ENCODE measurements at regions not wholly inside any gene's neighbourhood (a gene's known extent, or its start where the extent isn't known, plus 50 kb on each side); places are given as distances from the start of the nearest gene placed in this dataset.
"Not testable (repeated sequence)": the region's sequence is repeated elsewhere in the genome, so short reads cannot be mapped to it uniquely, and the experiment has no call there.

DNA sequence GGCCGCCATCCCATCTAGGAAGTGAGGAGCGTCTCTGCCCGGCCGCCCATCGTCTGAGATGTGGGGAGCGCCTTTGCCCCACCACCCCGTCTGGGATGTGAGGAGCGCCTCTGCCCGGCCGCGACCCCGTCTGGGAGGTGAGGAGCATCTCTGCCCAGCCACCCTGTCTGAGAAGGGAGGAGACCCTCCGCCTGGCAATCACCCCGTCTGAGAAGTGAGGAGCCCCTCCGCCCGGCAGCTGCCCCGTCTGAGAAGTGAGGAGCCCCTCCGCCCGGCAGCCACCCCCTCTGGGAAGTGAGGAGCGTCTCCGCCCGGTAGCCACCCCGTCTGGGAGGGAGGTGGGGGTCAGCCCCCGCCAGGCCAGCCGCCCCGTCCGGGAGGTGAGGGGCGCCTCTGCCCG, 194.2 kb upstream of the FBXL4 start:
- DNase-seq (ENCODE audit: low read depth) = not testable (repeated sequence)

DNA sequence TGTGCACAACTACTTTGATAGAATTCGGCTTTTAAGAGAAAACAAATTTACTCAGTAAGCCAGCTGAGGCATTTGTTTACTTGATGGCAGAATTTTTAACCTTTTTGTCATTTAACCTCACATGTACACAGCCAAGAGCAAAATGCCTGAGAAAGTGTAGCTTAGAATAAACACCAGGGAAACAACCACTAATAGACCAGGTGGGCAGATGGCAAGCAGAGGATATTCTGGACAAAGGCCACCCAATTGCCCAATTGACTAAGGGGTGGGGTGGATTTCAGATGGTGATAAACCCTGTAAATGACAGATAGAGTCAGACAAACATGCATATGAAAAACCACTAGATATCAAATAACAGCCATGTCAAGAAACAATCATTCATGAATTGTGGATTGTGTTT, 190.7 kb upstream of the FBXL4 start:
- no peak for DNase-seq (ENCODE audit: low read depth)

DNA sequence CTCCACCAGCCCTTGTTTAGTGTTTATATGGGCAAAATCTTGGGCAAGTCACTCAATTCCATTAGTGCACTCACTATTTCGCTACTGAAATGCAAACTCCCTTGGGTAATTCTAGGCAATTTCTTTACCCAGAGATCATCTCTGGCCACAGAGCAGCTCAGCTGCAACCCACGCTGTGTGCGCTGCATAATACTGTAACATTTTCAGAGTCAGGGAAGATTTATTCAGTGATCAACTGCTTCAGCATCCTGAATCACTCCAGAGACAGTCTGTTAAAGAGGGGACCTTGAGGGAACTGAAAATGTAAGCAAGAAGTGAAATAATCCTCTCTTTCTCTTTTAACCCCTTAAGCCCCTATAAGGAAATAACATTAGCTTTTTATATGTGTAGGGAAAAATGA, 189.6 kb upstream of the FBXL4 start:
- DNase-seq (ENCODE audit: low read depth) = no peak

DNA sequence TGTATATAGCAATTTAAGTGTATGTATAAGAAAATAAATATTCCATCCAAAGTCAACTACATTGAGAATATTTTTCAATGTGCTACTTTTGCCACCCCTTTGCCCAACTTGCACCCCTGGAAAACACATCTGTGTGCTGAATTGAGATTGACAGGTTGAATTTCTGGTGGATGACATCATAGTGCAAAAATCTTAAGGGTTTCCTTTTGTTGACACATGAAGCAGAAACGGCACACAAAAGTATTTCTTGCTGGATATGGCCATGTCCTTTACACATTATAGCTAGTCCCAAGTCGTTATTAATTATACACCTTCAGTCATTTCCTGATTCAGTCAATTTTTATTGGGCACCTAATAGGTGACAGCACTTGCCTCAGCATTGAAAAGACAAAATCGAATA, 188.7 kb upstream of the FBXL4 start:
- DNase-seq (ENCODE audit: low read depth) = no peak

DNA sequence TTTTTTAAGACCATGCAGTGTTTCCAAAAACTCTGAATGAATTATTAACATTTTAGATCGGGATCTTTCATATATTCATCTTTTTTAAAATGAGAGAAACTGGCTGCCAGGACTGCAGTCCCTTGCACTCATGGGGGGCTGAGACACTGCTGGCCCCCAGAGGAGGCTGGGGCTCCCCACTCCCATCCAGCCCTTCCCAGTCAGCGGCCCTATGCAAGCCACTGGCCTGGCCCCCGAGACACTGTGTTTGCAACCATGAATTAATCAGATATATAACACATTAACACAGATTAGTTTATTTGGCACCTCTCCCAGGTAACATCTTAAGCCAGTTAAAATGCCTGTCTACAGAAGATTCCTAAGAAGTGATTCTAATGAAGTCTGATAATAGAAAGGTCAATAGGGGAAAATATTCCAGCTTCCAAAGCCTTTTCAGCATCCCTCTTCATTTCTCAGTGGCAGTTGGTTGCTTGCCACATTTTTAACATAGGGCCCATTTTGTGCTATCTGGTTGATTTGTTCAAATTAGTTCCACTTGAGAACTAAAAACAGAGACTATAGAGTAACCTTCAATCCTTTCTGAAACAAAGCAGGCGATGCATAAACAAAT, 184.4 kb upstream of the FBXL4 start:
- DNase-seq (ENCODE audit: low read depth) = no peak

DNA sequence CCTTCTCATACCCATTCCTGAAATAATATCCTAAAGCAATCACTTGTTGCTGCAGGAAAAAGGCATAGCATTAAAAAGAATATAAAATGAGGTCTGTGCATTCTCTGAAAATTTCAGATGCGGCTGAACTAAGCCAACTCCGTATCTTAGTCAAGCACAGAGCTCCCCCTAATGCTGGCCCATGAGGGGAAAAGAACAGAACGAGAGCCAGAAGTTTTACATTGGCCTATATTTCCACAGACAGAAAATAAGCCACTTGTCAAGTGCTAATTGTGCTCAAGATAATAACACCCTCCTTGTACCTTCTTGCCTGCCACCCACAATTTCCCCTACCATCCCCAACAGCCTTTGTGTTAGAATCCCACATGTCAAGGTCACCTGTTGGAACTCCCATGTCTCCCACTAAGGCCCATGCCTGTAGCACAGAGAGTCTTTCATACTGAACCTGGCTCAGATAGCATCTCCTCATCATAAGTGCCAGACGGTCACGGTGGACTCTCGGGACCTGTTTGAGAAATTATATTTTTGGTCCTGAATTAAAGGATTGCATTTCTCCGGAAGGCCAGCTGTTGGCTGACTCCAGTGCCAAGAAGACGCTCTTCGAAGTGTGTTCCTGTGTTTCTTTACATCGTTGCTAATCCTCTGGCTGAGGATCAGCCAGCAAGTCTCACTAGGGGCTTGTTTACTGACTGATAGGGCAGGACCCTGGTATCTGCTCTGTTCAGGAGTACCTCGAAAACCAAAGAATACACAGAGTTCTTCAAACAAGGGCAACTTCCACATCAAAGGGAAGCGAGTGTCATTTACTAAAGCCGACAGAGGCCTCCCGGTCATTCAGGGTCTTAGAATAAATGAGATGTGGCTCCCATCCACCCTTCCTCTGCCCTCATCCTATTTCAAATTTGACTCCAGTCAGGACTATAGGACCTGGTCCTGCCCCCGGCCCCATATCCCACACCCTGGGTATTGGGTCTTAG, 183.4 kb upstream of the FBXL4 start:
- DNase-seq (ENCODE audit: low read depth) = no peak

DNA sequence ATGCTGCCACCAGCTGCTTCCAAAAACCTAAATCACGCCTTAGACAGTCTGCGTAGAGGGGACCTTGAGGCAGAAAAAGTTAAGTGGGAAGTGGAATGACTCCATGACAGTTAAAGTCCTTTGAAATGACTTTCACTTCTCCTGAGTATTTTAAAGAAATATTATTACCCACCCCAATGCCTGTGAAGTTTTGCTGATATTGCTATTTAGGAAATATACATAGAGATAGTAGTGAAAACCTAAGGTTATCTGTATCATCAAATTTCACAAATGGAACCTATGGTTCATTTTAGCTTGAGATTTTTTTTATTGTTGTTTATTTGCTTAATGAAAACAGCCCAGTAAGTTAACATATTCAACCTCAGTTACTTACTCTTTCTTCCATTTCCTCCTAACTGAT, 182.1 kb upstream of the FBXL4 start:
- no peak for DNase-seq (ENCODE audit: low read depth)

DNA sequence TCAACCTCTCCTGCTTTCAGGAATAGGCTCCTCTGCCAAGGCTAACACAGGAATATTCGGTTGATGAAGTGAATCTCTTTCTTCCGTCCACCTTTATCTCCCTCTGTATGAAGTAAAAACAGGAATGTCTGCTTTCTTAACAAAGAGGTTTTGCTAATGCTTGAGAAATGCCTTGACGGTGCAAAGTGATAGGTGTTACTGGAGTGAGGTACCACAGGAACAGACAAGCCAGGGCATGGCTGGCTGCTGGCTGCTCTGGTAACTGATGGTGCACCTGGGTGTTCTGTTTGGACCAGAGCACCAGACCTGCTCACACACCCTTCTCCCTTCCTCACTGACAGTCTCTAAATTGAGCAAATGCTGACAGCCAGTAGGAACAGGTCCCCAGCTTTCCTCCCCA, 174.0 kb upstream of the FBXL4 start:
- DNase-seq (ENCODE audit: low read depth) = no peak

DNA sequence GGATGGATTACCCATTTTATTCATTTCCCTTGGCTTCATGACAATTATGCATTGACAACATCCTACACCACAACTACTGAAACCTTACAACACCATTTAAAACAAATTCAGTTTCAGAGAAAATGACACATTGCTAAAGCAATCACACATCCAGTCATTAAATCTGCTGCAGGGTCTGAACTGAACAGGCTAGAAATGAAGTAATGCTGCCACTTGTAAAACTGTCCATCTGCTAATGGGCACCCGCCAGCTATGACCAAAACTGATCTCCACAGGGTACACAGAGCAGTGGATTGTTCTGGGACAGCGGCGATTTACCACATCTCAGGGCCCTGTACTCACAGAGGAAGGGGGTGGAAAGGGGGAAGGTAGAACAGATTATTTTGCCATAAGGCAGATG, 172.9 kb upstream of the FBXL4 start:
- DNase-seq (ENCODE audit: low read depth) = no peak

DNA sequence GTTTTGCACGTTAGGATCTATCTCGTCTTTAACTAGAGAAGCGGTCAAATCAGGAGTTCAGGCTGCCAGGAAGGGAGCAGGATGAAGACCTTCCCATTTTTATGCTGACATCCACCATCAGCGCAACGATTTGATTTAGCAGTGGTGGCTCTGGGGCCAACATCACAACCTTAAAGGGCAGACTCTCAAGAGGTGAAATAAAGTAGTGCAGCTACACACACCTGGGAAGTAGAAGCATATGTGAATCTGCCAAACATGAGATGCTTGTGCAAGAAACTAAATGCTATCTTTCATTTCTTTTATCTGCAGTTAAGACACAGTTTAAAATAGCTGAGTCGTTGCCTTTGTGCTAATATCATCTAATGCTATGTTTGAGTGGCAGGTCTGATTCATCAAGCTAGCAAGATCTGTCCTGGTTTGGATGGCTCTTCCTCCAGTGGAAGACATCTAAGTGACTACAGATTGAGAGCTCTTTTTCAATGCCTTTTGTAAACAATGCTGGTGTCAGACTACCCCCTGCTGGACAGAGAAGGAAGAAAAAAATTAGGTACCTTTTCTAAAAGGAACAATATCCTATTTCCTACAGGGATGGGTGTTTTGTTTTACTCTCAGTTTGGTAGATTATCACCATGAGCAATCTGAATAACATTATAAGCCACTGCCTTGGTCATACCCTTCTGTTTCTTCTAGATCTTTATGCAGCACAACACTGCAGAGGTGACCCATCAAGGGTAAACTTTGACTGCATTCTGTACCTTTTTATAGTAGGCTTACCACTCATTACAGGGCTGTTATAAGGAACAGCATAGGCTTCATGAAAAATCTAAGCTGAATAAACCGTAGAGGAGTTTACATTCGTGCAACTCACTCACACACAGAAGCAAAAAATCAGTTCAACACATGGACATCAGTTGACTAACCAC, 171.6 kb upstream of the FBXL4 start:
- peak; percentile 58 for DNase-seq (ENCODE audit: low read depth)

DNA sequence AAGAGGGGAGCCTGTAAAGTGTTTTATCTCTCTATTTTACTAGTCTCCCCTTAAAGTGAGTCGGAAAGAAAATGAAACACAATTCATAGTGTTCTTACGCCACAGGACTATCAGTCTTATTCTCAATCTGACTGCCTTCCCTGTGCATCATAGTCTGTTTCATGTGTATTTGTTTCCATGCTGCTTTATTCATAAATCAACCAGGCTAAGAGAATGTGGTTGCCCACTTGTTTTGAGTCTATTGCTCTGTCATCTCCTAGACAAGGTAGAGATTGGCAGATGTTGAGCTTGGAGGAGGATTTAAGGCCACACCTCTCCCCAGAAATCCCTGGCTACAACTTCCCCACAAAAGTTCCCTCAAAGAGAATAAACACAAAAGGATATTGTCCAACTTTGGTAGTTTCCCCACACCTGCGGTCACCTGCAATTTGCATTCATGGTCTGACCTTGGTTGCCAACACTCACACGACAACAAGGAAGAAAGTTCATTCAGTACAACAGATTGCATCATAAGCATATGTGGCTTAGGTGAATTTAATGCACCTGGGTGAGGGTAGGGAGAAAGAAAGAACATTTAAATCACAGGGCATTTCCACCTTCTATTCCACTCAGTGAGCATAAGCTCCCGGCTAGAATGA, 167.1 kb upstream of the FBXL4 start:
- no peak for DNase-seq (ENCODE audit: low read depth)

DNA sequence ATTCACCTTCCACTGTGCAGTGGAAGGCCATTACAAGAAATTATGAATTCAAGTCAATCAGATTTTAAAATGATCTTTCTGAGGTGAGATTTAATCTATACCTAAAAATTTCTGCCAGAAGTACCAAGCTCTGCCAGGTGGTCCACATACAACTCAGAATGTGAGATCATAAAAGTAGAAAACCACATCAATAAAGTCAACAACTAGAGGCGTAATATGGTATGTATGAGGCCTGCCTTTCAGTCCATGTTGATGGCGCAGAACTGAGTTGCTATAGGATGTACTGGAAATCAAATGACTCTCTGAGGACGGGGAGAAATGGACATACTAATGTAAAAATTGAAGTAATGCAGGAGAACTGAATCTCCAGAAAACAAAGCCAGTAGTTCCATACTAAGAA, 163.8 kb upstream of the FBXL4 start:
- DNase-seq (ENCODE audit: low read depth) = no peak

DNA sequence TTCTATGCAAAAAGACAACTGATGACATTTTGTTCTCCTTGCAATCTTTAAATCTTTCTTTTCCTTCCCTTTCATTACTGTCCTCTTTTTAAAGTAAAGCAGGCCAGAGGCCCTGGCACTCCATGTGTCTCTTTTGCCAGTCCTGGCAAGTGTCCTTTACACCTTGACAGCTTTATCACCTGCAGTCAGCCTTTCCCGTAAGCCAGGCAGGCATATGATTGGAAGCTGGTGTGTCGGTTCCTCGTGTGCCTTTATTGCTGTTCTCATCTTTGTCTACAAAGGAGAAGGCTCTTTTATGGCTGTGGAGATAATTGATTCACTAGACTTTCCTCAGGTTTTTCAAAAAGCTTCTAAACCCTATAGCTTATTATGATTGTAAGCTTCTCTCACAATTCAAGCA, 162.3 kb upstream of the FBXL4 start:
- no peak for DNase-seq (ENCODE audit: low read depth)

DNA sequence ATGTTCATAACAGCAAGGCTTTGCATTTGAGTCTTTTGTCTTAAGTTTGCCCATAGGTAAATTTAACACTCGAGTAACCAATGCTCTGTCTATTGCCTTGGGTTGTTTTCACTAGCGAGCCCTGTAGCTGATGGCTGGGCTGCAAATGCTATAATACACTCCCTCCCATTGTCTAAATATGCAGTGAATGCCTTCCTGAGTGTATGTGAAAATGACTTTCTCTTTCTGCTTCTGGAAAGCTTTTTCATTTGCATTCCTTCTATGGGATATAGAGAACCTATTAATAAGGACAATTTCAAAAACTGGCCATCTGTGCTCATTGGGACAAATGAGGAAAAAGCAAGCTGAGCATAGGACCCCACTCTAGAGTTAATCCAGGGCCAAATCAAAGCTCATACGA, 156.5 kb upstream of the FBXL4 start:
- no peak for DNase-seq (ENCODE audit: low read depth)

DNA sequence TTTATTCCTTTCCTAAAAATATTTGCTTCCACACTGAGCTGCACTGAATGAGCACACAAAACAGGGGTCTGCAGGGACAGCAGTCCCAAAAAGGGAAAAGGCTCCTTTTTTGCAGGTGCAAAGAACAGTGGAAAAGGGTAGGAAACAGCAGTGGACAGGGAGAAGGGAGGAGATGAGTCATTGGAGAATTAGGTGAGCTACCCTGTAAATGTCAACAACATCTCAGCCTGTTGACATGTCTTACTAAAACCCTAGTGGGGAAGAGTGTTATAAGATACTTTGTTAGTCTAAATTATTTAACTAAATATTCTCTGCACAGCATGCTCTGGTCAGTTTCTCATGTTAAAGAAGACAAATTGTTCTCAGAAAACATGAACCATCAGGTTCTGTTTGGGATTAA, 151.5 kb upstream of the FBXL4 start:
- DNase-seq (ENCODE audit: low read depth) = no peak

DNA sequence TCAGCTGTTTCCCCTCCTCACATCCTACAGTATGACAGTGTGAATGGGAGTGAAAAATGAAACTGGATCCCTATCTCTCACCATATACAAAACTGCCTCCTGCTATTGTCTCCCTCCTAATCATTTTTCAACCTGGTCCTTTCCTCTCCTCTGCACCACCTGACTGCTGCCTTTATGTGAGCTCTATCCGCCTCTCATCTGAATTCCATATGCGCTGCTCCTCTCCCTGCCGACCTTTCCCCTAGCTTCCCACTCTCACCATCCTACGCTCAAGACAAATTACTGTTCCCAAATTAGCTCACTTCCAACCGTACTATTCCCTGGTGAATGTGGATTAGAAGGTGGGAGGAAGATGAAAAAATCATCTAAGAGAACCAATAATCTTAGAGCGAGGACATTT, 148.4 kb upstream of the FBXL4 start:
- DNase-seq (ENCODE audit: low read depth) = no peak

DNA sequence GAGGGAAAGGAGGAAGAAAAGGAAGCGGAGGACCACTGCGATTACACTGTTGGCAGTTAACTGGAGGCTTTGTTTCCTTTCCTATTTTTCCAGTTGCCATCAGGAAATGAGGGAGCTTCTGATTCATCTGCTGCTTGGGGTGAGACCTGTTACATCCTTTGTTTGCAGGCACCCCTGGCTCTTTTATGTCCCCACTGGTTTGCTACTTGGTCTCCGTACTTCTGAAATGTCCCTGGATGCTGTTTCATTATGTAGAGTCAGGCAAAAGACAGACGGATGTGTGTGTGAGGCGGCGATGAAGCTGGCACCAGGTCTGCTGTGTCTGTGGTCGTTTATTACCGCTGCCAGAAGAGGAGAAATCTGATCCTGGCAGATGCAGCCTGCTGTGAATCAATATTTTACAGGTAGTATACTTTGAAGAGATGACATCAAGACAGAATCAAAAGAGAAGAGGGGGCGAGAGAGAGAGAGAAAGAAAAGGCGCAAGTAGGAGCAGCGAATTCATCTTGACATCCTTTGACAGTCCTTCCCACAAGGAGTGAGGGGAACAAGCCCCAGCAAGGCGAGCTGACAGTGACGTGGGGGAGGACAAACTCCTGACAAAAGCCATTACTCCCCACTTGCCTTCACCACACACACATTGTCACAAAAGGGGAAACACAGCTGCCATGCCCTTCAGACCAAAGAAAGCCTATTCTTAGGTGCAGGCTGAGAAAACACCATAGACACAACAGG, 145.9 kb upstream of the FBXL4 start:
- DNase-seq (ENCODE audit: low read depth) = peak; percentile 42

DNA sequence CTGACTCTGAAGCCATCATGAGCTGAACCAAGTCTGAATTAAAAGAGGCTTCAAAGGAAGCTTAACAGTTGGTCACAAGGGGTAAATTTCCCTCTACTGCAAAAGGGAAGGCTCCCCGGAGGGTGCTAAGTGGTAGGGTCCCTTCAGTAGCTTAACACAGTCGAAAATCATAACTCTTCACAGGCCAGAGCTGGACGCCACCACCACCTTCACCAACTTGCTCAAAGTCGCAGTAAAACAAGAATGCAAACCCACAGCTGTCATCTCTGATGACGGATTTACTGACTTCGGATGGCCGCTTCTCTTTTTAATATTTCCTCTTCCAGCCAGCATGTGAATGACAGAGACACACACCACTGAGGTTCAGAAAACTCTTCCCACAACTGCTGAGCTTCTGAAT, 144.7 kb upstream of the FBXL4 start:
- no peak for DNase-seq (ENCODE audit: low read depth)

DNA sequence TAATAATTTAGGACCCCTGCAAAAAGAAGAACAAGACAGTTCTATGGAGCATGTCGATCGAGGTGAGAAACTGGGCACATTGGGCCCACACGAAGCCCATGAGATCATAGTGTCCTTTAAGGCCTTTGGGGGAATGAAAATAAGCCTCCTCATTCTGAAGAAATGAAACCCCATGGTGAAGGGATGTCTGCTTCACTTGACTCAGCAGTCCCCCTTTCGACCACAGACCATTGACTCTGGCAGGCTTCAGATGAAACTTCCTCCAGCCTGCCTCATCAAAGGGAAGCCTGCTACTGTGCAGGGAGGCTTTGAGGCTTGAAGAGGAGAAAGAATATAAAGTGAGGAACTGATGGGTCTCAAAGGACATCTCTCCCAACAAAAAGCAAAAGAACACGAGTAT, 144.2 kb upstream of the FBXL4 start:
- no peak for DNase-seq (ENCODE audit: low read depth)

DNA sequence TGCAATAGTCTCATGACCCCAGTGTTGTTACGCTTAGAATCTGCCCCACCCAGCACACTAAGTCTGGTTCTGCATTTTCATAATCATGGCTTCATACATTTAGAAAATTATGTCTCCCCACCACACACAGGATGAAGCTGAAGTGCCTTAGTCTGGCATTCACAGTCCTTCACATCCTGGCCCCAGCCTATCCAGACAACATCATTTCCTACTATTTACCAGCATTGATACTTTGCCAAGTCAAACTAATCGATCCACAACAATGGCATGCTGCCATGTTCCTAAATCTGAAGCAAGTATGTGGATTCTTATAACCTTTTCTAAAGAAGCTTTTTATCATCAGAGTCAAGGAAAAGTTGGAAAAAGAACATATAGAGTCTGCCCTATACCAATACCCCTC, 132.4 kb upstream of the FBXL4 start:
- DNase-seq (ENCODE audit: low read depth) = no peak

DNA sequence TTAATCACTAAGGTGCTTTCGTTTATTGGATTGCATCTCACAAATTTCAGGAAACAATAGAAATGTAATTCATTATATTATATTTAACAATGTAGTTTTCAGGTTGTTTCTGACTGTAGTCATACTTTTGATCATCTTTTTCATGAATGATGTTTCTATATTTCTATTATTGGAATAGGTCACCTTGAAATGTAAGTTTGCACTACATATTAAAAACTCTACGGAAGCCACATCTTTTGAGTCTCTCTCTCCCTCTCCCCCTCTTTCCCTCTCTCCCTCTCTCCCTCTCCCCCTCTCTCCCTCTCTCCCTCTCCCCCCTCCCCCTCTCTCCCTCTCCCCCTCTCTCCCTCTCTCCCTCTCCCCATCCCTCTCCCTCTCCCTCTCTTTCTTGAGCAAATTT, 131.3 kb upstream of the FBXL4 start:
- no peak for DNase-seq (ENCODE audit: low read depth)
